Upper lobe of left lung (tissue), 6 donors: ENCODE measurements at regions not wholly inside any gene's neighbourhood (a gene's known extent, or its start where the extent isn't known, plus 50 kb on each side); places are given as distances from the start of the nearest gene placed in this dataset.

Source experiments
- ATAC-seq, 2 donors: fragments of 200-7000 bp; cut with Tn5 transposase; one replicate each; pipeline ENCODE4 v1.9.1; 2022; ENCODE audit warnings: mild to moderate bottlenecking in 2 of 2, moderate library complexity in 2 of 2; ENCODE audit not compliant: low FRiP score in 2 of 2
- DNase-seq, 2 donors: peaks; one replicate each; pipeline ENCODE4 v3.0.0-alpha.2; 2019 to 2020
- H3K27ac ChIP-seq, 4 donors: fragments of 200-600 bp; sonication (generic); one replicate each; pipeline ENCODE4 v1.5.1; 2016 to 2019
- H3K27me3 ChIP-seq, 4 donors: fragments of 200-600 bp; sonication (generic); one replicate each; pipeline ENCODE4 v1.5.1; 2017 to 2019
- H3K36me3 ChIP-seq, 4 donors: fragments of 200-600 bp; sonication (generic); one replicate each; pipeline ENCODE4 v1.5.1; 2016 to 2019
- H3K4me1 ChIP-seq, 4 donors: fragments of 200-600 bp; sonication (generic); one replicate each; pipeline ENCODE4 v1.5.1; 2018 to 2019
- H3K4me3 ChIP-seq, 4 donors: fragments of 200-600 bp; sonication (generic); one replicate each; pipeline ENCODE4 v1.5.1; 2017 to 2019; ENCODE audit warnings: mild to moderate bottlenecking in 2 of 4, moderate library complexity in 1 of 4
- H3K9me3 ChIP-seq, 4 donors: fragments of 200-600 bp; sonication (generic); one replicate each; pipeline ENCODE4 v1.5.1; 2018 to 2019
- EP300 ChIP-seq, 4 donors: sonication (generic); formaldehyde crosslinking; IDR thresholded peaks; one replicate each; pipeline ENCODE4 v1.5.1; 2017; ENCODE audit warnings: antibody characterized with exemption in 4 of 4, control low read depth in 2 of 4
- POLR2A ChIP-seq, 4 donors: fragments of 450-650 bp; IDR thresholded peaks; one replicate each; pipeline ENCODE4 v1.5.1; 2016 to 2017; ENCODE audit warnings: antibody characterized with exemption in 4 of 4, mild to moderate bottlenecking in 2 of 4
- POLR2AphosphoS5 ChIP-seq, 2 donors: sonication (generic); formaldehyde crosslinking; IDR thresholded peaks; one replicate each; pipeline ENCODE4 v1.5.1; 2017; ENCODE audit warnings: antibody characterized with exemption in 2 of 2
- WGBS, 2 donors: methylation state at CpG; one replicate each; pipeline ENCODE4 v1.1.5; 2017 to 2018; 5-methylcytosine and 5-hydroxymethylcytosine counted together
- TF ChIP-seq, protein P1 (sequence below), 6 experiments: fragments of 450-650 bp in 4 of 6; fragments of 200-600 bp in 2 of 6; sonication (generic) in 2 of 6; IDR thresholded peaks; one replicate each; pipeline ENCODE4 v1.5.1; 2016 to 2019; ENCODE audit warnings: antibody characterized with exemption in 6 of 6
- donor health status: DM: no; HTN: no; CAD: no; lungs with moderate emphysema.
- donor health status: DM: no; HTN: yes; CAD: no; lungs with severe emphysema.

DNA sequence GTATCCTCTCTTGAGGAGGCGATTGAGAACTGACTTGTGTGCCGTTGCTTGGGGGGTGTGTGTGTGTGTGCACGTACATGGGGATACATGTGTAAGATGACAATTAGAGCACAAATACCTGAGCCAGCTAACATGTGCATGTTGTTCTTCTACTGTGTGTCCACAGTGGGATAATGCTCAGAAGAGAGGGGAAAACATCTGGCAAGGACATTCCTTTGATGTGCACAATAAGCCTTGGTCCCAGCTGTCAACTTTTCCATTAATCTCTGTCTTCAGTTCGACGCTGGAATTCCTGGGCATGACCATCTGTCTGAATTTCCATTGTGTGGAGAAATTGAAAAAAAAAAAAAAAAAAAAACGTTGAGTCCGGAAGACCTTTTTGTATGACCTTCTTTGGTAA, 592.0 kb upstream of the GALNTL6 start:
- 54 to 58% methylated on average over 7 of the region's 7 CpGs for WGBS, 2 donors

DNA sequence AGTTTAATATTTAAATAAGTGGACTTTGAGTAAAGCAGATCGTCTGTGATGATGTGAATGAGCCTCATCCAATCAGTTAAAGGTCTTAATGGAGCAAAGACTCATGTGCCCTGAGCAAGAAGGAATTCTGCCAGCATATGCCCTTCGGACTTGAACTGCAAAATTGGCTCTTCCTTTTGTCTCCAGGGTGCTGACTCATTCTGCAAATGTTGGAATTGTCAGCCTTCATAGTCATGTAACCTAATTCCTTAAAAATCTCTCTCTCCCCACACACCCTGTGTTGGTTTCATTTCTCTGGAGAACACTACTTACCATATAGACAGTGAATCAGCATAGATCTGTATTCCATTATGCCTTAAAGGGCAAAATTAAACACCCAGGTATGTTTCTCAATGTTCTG, 609.8 kb upstream of the GALNTL6 start:
- no peak for DNase-seq
- Histone ChIP-seq H3K4me3 (no peak overlapping the region), H3K9me3 (no peaks in the 10 kb centered on the region), H3K4me1 (no peaks in the 10 kb centered on the region), H3K36me3 (no peaks in the 10 kb centered on the region), H3K27me3 (no peaks in the 10 kb centered on the region), H3K27ac (no peak overlapping the region)
- ATAC-seq: no peak
- 68 to 73% methylated on average over 2 of the region's 2 CpGs for WGBS, 2 donors
- no peak for TF ChIP-seq EP300 (IDR thresholded peaks at IDR 0.05)
- TF ChIP-seq, protein P1, sequence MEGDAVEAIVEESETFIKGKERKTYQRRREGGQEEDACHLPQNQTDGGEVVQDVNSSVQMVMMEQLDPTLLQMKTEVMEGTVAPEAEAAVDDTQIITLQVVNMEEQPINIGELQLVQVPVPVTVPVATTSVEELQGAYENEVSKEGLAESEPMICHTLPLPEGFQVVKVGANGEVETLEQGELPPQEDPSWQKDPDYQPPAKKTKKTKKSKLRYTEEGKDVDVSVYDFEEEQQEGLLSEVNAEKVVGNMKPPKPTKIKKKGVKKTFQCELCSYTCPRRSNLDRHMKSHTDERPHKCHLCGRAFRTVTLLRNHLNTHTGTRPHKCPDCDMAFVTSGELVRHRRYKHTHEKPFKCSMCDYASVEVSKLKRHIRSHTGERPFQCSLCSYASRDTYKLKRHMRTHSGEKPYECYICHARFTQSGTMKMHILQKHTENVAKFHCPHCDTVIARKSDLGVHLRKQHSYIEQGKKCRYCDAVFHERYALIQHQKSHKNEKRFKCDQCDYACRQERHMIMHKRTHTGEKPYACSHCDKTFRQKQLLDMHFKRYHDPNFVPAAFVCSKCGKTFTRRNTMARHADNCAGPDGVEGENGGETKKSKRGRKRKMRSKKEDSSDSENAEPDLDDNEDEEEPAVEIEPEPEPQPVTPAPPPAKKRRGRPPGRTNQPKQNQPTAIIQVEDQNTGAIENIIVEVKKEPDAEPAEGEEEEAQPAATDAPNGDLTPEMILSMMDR (IDR thresholded peaks at IDR 0.05): no peak
- TF ChIP-seq POLR2A (IDR thresholded peaks at IDR 0.05): no peak

More for the DNA sequence above, 592.0 kb upstream of the GALNTL6 start:
- TF ChIP-seq EP300 (IDR thresholded peaks at IDR 0.05) (no peak), POLR2A (IDR thresholded peaks at IDR 0.05) (no peak), POLR2AphosphoS5 (IDR thresholded peaks at IDR 0.05) (no peak)
- TF ChIP-seq, protein P1 (IDR thresholded peaks at IDR 0.05): no peak
- no peaks in the 10 kb centered on the region for H3K36me3 ChIP-seq
- no peak overlapping the region for H3K4me3 ChIP-seq
- H3K27me3 ChIP-seq: no peaks in the 10 kb centered on the region
- no peak for DNase-seq
- no peak for ATAC-seq
- no peaks in the 10 kb centered on the region for H3K4me1 ChIP-seq
- H3K27ac ChIP-seq: no peak overlapping the region
- no peaks in the 10 kb centered on the region for H3K9me3 ChIP-seq

DNA sequence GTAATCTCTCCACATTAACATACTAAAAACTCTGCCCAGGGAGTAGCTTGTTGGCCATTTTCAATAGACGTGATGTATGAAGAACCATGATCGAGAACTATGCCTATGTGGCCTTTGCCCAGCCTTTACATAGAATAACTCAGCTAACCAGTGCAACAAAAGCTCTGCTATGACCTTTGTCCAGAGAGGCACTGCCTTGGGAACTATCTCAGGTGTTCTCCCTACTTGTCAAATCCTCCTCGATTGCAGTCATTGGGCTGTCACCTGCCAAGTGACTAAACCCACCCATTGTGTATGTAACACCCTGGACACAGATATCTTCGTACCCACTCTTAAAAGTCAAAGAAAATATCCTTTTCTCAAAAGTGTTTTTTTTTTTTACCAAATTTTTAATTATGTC, 610.3 kb upstream of the GALNTL6 start:
- no peak overlapping the region for H3K27ac ChIP-seq
- no peaks in the 10 kb centered on the region for H3K36me3 ChIP-seq
- H3K27me3 ChIP-seq: no peaks in the 10 kb centered on the region
- ATAC-seq (no peak), DNase-seq (no peak)
- no peak overlapping the region for H3K4me3 ChIP-seq
- H3K9me3 ChIP-seq: no peaks in the 10 kb centered on the region
- WGBS, 2 donors: 80 to 91% methylated on average over 4 of the region's 4 CpGs
- H3K4me1 ChIP-seq: no peaks in the 10 kb centered on the region
- TF ChIP-seq, protein P1 (IDR thresholded peaks at IDR 0.05): no peak
- no peak for TF ChIP-seq EP300 (IDR thresholded peaks at IDR 0.05)

DNA sequence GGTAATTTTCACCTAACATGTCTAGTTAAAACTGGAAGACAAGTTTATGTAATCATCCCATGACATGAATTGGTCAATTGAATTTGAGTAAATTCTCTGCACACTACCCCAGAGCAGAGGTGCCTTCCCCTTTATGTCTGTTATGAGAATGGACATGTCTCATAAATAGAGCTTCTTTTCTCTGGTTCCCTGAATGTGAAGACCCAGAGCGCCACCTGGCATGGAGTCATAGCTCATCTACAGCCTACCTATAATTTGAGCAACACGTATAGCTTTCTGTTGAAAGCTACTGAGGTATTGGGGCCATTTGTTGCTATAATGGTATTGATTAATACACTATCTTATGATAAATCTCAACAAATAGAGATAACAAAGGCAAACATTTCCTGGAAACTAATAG, 626.5 kb upstream of the GALNTL6 start:
- Histone ChIP-seq H3K36me3 (no peaks in the 10 kb centered on the region), H3K27me3 (no peaks in the 10 kb centered on the region), H3K4me3 (no peak overlapping the region), H3K27ac (no peak overlapping the region), H3K9me3 (no peaks in the 10 kb centered on the region), H3K4me1 (no peaks in the 10 kb centered on the region)
- ATAC-seq (no peak), DNase-seq (no peak)
- TF ChIP-seq POLR2AphosphoS5 (IDR thresholded peaks at IDR 0.05) (no peak), EP300 (IDR thresholded peaks at IDR 0.05) (no peak), POLR2A (IDR thresholded peaks at IDR 0.05) (no peak)
- TF ChIP-seq, protein P1 (IDR thresholded peaks at IDR 0.05): no peak
- WGBS, 2 donors: 66 to 78% methylated on average over 2 of the region's 2 CpGs

DNA sequence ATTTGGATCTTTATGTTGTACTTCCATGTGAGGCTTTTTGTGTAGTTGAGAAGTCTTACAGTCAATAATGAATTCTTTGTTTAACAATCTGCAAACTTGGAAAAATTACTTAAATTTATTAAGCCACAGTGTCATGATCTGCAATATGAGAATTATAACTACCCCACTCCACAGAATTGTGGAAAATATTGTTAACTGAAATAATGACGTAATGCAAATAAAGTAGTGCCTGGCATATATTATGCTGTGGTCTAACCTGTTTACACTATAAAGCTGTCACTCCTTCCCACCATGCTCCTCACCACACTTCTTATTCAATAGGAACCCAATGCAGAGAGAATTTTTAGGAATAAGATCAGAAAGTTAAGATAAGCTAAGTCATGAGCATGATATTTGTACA, 632.1 kb upstream of the GALNTL6 start:
- H3K9me3 ChIP-seq: no peaks in the 10 kb centered on the region
- no peak overlapping the region for H3K27ac ChIP-seq
- no peak for TF ChIP-seq POLR2AphosphoS5 (IDR thresholded peaks at IDR 0.05)
- TF ChIP-seq, protein P1 (IDR thresholded peaks at IDR 0.05): no peak
- no peak for TF ChIP-seq POLR2A (IDR thresholded peaks at IDR 0.05)
- no peak for TF ChIP-seq EP300 (IDR thresholded peaks at IDR 0.05)
- H3K4me1 ChIP-seq: no peaks in the 10 kb centered on the region
- WGBS, 2 donors: 88 to 91% methylated on average over 1 of the region's 1 CpG
- no peaks in the 10 kb centered on the region for H3K36me3 ChIP-seq
- DNase-seq (no peak), ATAC-seq (no peak)
- H3K4me3 ChIP-seq: no peak overlapping the region
- H3K27me3 ChIP-seq: no peaks in the 10 kb centered on the region
